Caco-2 (cell line): ENCODE measurements at regions not wholly inside any gene's neighbourhood (a gene's known extent, or its start where the extent isn't known, plus 50 kb on each side); places are given as distances from the start of the nearest gene placed in this dataset.

Source experiments
- BruUV-seq: library from RNA; stranded (reverse); fragments of 400-500 nt; replicated peaks from 2 replicates; lab custom pipeline; 2021; lab: Mats Ljungman, UMichigan
- CTCF ChIA-PET: fragments of 300-600 bp; sonication (Branson Sonifier 250); formaldehyde crosslinking; loops from one replicate; lab custom pipeline; 2022; ENCODE audit warnings: antibody characterized with exemption; lab: Charles Lee
- POLR2A ChIA-PET: fragments of 300-600 bp; sonication (Branson Sonifier 250); formaldehyde crosslinking; loops from one replicate; lab custom pipeline; 2022; ENCODE audit warnings: antibody characterized with exemption; lab: Charles Lee
- DNase-seq, 2 experiments: peaks; one replicate each; pipeline versions ENCODE4 v3.0.0 to v3.0.0-alpha.2; 2020 to 2022
- H3K27me3 ChIP-seq: replicated peaks from 2 replicates; pipeline ENCODE4 v1.6.0; 2011; ENCODE audit warnings: low read length; ENCODE audit not compliant: control insufficient read depth, insufficient read depth
- H3K36me3 ChIP-seq: 2 replicates; pipeline ENCODE4 v1.5.1; 2011; ENCODE audit warnings: low read length; ENCODE audit not compliant: control insufficient read depth, insufficient read depth
- H3K4me1 ChIP-seq: fragments of 250-450 bp; sonication (Bioruptor Pico); 2 replicates; pipeline ENCODE4 v1.5.1; 2020; ENCODE audit warnings: mild to moderate bottlenecking
- H3K4me3 ChIP-seq: 2 replicates; pipeline ENCODE4 v1.5.1; 2011; ENCODE audit warnings: low read depth, mild to moderate bottlenecking, control low read depth, low read length
- H3K9me3 ChIP-seq: fragments of 250-450 bp; sonication (Bioruptor Pico); 2 replicates; pipeline ENCODE4 v1.5.1; 2020; ENCODE audit warnings: mild to moderate bottlenecking, moderate library complexity
- H3K27ac Mint-ChIP-seq: one replicate; pipeline ENCODE4 v1.8.0; 2022; ENCODE audit warnings: mixed read lengths; ENCODE audit not compliant: unreplicated experiment
- H3K27me3 Mint-ChIP-seq: one replicate; pipeline ENCODE4 v1.8.0; 2022; ENCODE audit warnings: mixed read lengths; ENCODE audit not compliant: insufficient read depth, unreplicated experiment
- H3K36me3 Mint-ChIP-seq: one replicate; pipeline ENCODE4 v1.8.0; 2022; ENCODE audit warnings: mild to moderate bottlenecking, mixed read lengths; ENCODE audit not compliant: insufficient read depth, unreplicated experiment
- H3K4me1 Mint-ChIP-seq: one replicate; pipeline ENCODE4 v1.8.0; 2022; ENCODE audit warnings: low read depth, mixed read lengths; ENCODE audit not compliant: unreplicated experiment
- H3K4me3 Mint-ChIP-seq: one replicate; pipeline ENCODE4 v1.8.0; 2022; ENCODE audit warnings: mild to moderate bottlenecking, moderate library complexity, mixed read lengths; ENCODE audit not compliant: unreplicated experiment
- H3K9me3 Mint-ChIP-seq: one replicate; pipeline ENCODE4 v1.8.0; 2022; ENCODE audit warnings: mixed read lengths; ENCODE audit not compliant: unreplicated experiment
- CTCF ChIP-seq, 2 experiments: fragments of 200-600 bp in 1 of 2; IDR thresholded peaks; 1 replicate in 1 of 2; 2 replicates in 1 of 2; pipeline versions ENCODE4 v1.5.1 to v1.8.0; 2011 to 2022; ENCODE audit warnings: antibody characterized with exemption in 1 of 2, control low read depth in 1 of 2, inconsistent platforms in 1 of 2, low read depth in 1 of 2, low read length in 1 of 2, mild to moderate bottlenecking in 1 of 2, moderate library complexity in 1 of 2; ENCODE audit not compliant: insufficient read depth in 1 of 2, severe bottlenecking in 1 of 2, unreplicated experiment in 1 of 2
- intact Hi-C: fragments of 100-400 bp; cut with micrococcal nuclease; formaldehyde crosslinking; loops from one replicate; pipeline ENCODE4 v1.10.0; 2022; ENCODE audit not compliant: unreplicated experiment

GRCh38 chr3:40751666-40752065 lies 226.9 kb downstream of the ZNF621 start:
- no peaks in the 10 kb centered on the region for H3K4me1 ChIP-seq
- H3K36me3 Mint-ChIP-seq = no peaks in the 10 kb centered on the region
- ChIA-PET CTCF (no interaction called here), POLR2A (no interaction called here)
- H3K27ac Mint-ChIP-seq = no peak overlapping the region
- TF ChIP-seq CTCF (IDR thresholded peaks at IDR 0.05; ENCODE audit: insufficient read depth in 1 of 2, low read depth in 1 of 2, low read length in 1 of 2, severe bottlenecking in 1 of 2, unreplicated experiment in 1 of 2) = no peak
- no peaks in the 10 kb centered on the region for H3K4me1 Mint-ChIP-seq
- H3K4me3 Mint-ChIP-seq = no peak overlapping the region
- no peaks in the 10 kb centered on the region for H3K27me3 ChIP-seq
- no peaks in the 10 kb centered on the region for H3K36me3 ChIP-seq
- H3K9me3 Mint-ChIP-seq = no peaks in the 10 kb centered on the region
- intact Hi-C loops = no loop called here
- no TSS peak for BruUV-seq
- no peak overlapping the region for H3K4me3 ChIP-seq
- no peaks in the 10 kb centered on the region for H3K9me3 ChIP-seq
- DNase-seq = no peak
- H3K27me3 Mint-ChIP-seq = no peaks in the 10 kb centered on the region

GRCh38 chr3:40752492-40752891 lies 227.7 kb downstream of the ZNF621 start:
- H3K27me3 Mint-ChIP-seq = no peaks in the 10 kb centered on the region
- H3K4me1 Mint-ChIP-seq = no peaks in the 10 kb centered on the region
- POLR2A ChIA-PET = no interaction called here
- DNase-seq = no peak
- Histone ChIP-seq H3K4me3 (no peak overlapping the region), H3K27me3 (no peaks in the 10 kb centered on the region), H3K4me1 (no peaks in the 10 kb centered on the region), H3K9me3 (no peaks in the 10 kb centered on the region), H3K36me3 (no peaks in the 10 kb centered on the region)
- no peaks in the 10 kb centered on the region for H3K36me3 Mint-ChIP-seq
- intact Hi-C loops = no loop called here
- CTCF ChIA-PET = no interaction called here
- no peaks in the 10 kb centered on the region for H3K9me3 Mint-ChIP-seq
- no peak for TF ChIP-seq CTCF (IDR thresholded peaks at IDR 0.05; ENCODE audit: insufficient read depth in 1 of 2, low read depth in 1 of 2, low read length in 1 of 2, severe bottlenecking in 1 of 2, unreplicated experiment in 1 of 2)
- H3K27ac Mint-ChIP-seq = no peak overlapping the region
- BruUV-seq = no TSS peak
- H3K4me3 Mint-ChIP-seq = no peak overlapping the region

- no peaks in the 10 kb centered on the region for H3K9me3 Mint-ChIP-seq
- Histone ChIP-seq H3K27me3 (no peaks in the 10 kb centered on the region), H3K9me3 (no peaks in the 10 kb centered on the region), H3K4me3 (no peak overlapping the region), H3K4me1 (no peaks in the 10 kb centered on the region), H3K36me3 (no peaks in the 10 kb centered on the region)
- TF ChIP-seq CTCF (IDR thresholded peaks at IDR 0.05; ENCODE audit: insufficient read depth in 1 of 2, low read depth in 1 of 2, low read length in 1 of 2, severe bottlenecking in 1 of 2, unreplicated experiment in 1 of 2) = no peak
- no peaks in the 10 kb centered on the region for H3K4me1 Mint-ChIP-seq
- H3K27ac Mint-ChIP-seq = no peak overlapping the region
- intact Hi-C loops = no loop called here
- H3K36me3 Mint-ChIP-seq = no peaks in the 10 kb centered on the region
- no peak overlapping the region for H3K4me3 Mint-ChIP-seq
- ChIA-PET POLR2A (no interaction called here), CTCF (no interaction called here)
- no TSS peak for BruUV-seq
- DNase-seq = no peak
- H3K27me3 Mint-ChIP-seq = no peaks in the 10 kb centered on the region
Measured at GRCh38 chr3:40753291-40753770, 228.6 kb downstream of the ZNF621 start.
